Heart left ventricle (tissue), 16 donors: ENCODE measurements at regions not wholly inside any gene's neighbourhood (a gene's known extent, or its start where the extent isn't known, plus 50 kb on each side); places are given as distances from the start of the nearest gene placed in this dataset.

Experiments used
- ATAC-seq, 4 donors: fragments of 200-7000 bp; cut with Tn5 transposase; one replicate each; pipeline ENCODE4 v1.9.1; 2020 to 2022; ENCODE audit warnings: moderate library complexity in 4 of 4, mild to moderate bottlenecking in 3 of 4, moderate number of reproducible peaks in 1 of 4
- DNase-seq, 5 donors: peaks; one replicate each; pipeline ENCODE4 v3.0.0-alpha.2; 2020
- H3K27ac ChIP-seq, 12 donors: fragments of 200-600 bp; sonication (generic) in 4 of 12; one replicate each; pipeline versions ENCODE4 v1.5.0 to v1.8.0; 2016 to 2022; ENCODE audit warnings: mild to moderate bottlenecking in 2 of 12
- H3K27me3 ChIP-seq, 9 donors: fragments of 200-600 bp; sonication (generic) in 2 of 9; one replicate each; pipeline versions ENCODE4 v1.5.1 to v1.8.0; 2016 to 2022; ENCODE audit warnings: mild to moderate bottlenecking in 3 of 9
- H3K36me3 ChIP-seq, 9 donors: fragments of 200-600 bp; sonication (generic) in 2 of 9; one replicate each; pipeline versions ENCODE4 v1.5.0 to v1.8.0; 2018 to 2022; ENCODE audit warnings: mild to moderate bottlenecking in 2 of 9
- H3K4me1 ChIP-seq, 12 donors: fragments of 200-600 bp; sonication (generic) in 4 of 12; one replicate each; pipeline versions ENCODE4 v1.5.0 to v1.8.0; 2016 to 2022; ENCODE audit warnings: mild to moderate bottlenecking in 3 of 12
- H3K4me3 ChIP-seq, 12 donors: fragments of 200-600 bp; sonication (generic) in 4 of 12; one replicate each; pipeline versions ENCODE4 v1.5.0 to v1.8.0; 2017 to 2022; ENCODE audit warnings: mild to moderate bottlenecking in 9 of 12, moderate library complexity in 4 of 12
- H3K9me3 ChIP-seq, 12 donors: fragments of 200-600 bp; sonication (generic) in 4 of 12; one replicate each; pipeline versions ENCODE4 v1.5.0 to v1.8.0; 2016 to 2022; ENCODE audit warnings: mild to moderate bottlenecking in 1 of 12
- POLR2A ChIP-seq, 2 donors: fragments of 450-650 bp; IDR thresholded peaks; one replicate each; pipeline ENCODE4 v1.6.1; 2017; ENCODE audit warnings: antibody characterized with exemption in 2 of 2, mild to moderate bottlenecking in 2 of 2, moderate library complexity in 2 of 2
- WGBS, 4 donors: extraction: QIAGEN DNeasy Blood & Tissue Kit in 2 of 4; methylation state at CpG; one replicate each; pipeline versions ENCODE4 v1.1.5 to v1.1.7; 2013 to 2018; 5-methylcytosine and 5-hydroxymethylcytosine counted together
- intact Hi-C, 10 donors: fragments of 100-400 bp; cut with DNase I; formaldehyde crosslinking; loops; one replicate each; pipeline versions ENCODE4 v1.11.1 to v1.14.2; 2022
- TF ChIP-seq, protein P1 (sequence below), 12 donors: fragments of 200-600 bp; sonication (generic) in 4 of 12; IDR thresholded peaks; one replicate each; pipeline versions ENCODE4 v1.5.0 to v1.8.0; 2018 to 2022; ENCODE audit warnings: antibody characterized with exemption in 12 of 12, mild to moderate bottlenecking in 5 of 12
- donor health status: ischemic (EF 13 %, LVEDD 7.1; RV severe dilation, severe dysfunction).
- donor health status: healthy with polysubstance abuse.
- donor health status: DM: no; HTN: yes; CAD: no.
- donor health status: DM: no; HTN: no; CAD: no.
- donor health status: ischemic (EF 25% LVEDD 6.9; RV normal size, moderate dysfunction).
- donor health status: ischemic (EF 25% LVEDD 5.7; RV mildly dilated, moderate dysfunction).
- donor health status: healthy.
- donor health status: DM: yes; HTN: yes; CAD: no.
- donor health status: ischemic (EF 35%, LVEDD 5.7; RV mildly dilated, moderate dysfunction).
- donor health status: nonischemic (EF 11% LVEDD 7.7; RV severe dilation, severe dysfunction).
- donor health status: DM: yes; HTN: yes; CAD: no.
- donor health status: PGD.
- donor health status: ischemic (EF 29% LVEDD 5.4; RV normal size, mild dysfunction).
- donor health status: nonischemic (EF 23%, LVEDD 6.1; RV moderate dilation, normal function).

DNA sequence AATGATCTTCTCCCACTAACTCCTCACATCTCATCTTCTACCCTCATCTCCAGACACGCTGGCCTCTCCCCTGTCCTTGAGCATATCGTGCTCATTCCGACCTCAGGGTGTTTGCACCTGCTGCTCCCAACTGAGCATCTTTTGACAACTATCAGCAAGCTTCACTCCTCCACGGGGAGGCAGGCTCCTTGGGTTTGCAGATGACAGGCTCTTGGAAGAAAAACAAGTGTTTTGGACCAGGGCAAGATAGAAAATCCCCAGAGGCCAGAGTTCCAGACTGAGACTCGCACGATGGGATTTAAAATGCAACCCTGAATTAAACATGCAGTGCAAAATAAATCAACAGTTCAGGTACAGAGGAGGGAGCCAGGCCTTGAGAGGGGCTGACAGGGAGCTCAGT, 246.7 kb downstream of the PTPRU start:
- DNase-seq (no peak), ATAC-seq (no peak)
- intact Hi-C loops, result no loop called here
- H3K36me3 ChIP-seq, result no peaks in the 10 kb centered on the region
- no peak overlapping the region for H3K27ac ChIP-seq
- H3K4me1 ChIP-seq, result no peaks in the 10 kb centered on the region
- peaks cover 0 to 5% (median 0%) of the 10 kb centered on the region in 12 donors for H3K9me3 ChIP-seq
- no peak overlapping the region for H3K4me3 ChIP-seq
- 44 to 52% (median 45%) methylated on average over 6 of the region's 6 CpGs for WGBS, 4 donors
- TF ChIP-seq, protein P1, sequence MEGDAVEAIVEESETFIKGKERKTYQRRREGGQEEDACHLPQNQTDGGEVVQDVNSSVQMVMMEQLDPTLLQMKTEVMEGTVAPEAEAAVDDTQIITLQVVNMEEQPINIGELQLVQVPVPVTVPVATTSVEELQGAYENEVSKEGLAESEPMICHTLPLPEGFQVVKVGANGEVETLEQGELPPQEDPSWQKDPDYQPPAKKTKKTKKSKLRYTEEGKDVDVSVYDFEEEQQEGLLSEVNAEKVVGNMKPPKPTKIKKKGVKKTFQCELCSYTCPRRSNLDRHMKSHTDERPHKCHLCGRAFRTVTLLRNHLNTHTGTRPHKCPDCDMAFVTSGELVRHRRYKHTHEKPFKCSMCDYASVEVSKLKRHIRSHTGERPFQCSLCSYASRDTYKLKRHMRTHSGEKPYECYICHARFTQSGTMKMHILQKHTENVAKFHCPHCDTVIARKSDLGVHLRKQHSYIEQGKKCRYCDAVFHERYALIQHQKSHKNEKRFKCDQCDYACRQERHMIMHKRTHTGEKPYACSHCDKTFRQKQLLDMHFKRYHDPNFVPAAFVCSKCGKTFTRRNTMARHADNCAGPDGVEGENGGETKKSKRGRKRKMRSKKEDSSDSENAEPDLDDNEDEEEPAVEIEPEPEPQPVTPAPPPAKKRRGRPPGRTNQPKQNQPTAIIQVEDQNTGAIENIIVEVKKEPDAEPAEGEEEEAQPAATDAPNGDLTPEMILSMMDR (IDR thresholded peaks at IDR 0.05), result no peak
- TF ChIP-seq POLR2A (IDR thresholded peaks at IDR 0.05), result no peak
- peaks cover 6 to 60% (median 13%) of the 10 kb centered on the region in 9 donors for H3K27me3 ChIP-seq

DNA sequence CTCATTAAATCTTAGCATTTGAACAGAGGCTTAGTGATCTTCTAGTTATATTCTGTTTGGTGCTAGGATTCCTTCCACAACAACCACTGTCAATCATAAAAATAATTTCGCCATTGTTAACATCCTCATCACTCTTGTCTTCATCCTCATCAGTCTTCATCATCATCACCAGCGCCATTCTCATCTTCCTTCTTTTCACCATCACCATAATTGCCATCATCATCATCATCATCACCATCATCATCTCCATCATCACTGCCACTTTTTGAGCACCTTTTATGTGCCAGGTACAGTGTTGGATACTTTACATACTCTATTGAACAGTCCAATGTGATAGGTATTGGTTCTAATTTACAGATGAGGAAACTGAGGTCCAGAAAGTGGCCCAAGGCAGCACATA, 245.7 kb downstream of the PTPRU start:
- no peak for ATAC-seq
- intact Hi-C loops, result no loop called here
- no peaks in the 10 kb centered on the region for H3K36me3 ChIP-seq

DNA sequence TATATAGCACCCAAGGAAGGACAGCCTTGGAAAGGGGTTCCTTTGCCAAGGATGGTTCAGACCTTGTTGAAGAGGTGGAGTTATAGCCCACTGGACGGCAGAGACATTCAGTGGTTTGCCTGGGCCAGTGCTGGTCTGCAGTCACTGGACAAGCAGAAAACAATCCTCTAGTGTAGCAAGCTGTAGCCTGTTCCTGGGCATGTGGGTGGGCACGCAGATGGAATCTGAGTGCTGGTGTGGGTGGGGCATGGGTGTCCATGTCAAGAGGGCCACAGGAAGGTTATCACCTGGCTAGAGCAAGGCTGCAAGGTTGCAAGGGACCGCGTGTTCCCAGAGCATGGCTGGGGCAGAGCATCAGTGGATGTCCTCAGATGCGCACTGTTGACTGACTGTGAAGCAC, 244.7 kb downstream of the PTPRU start:
- peaks cover 0 to 5% (median 0%) of the 10 kb centered on the region in 12 donors for H3K9me3 ChIP-seq
- H3K27me3 ChIP-seq, result peaks cover 6 to 69% (median 23%) of the 10 kb centered on the region in 9 donors
- H3K4me3 ChIP-seq, result no peak overlapping the region
- H3K27ac ChIP-seq, result no peak overlapping the region
- intact Hi-C loops, result no loop called here
- DNase-seq (no peak), ATAC-seq (no peak)
- H3K36me3 ChIP-seq, result no peaks in the 10 kb centered on the region
- TF ChIP-seq, protein P1 (IDR thresholded peaks at IDR 0.05), result no peak
- TF ChIP-seq POLR2A (IDR thresholded peaks at IDR 0.05), result no peak
- no peaks in the 10 kb centered on the region for H3K4me1 ChIP-seq
- 64 to 71% (median 68%) methylated on average over 4 to 5 of the region's 5 CpGs for WGBS, 4 donors

More for the DNA sequence above, 245.7 kb downstream of the PTPRU start:
- H3K27me3 ChIP-seq, result peaks cover 6 to 65% (median 19%) of the 10 kb centered on the region in 9 donors
- no peak overlapping the region for H3K4me3 ChIP-seq
- TF ChIP-seq, protein P1 (IDR thresholded peaks at IDR 0.05), result no peak
- no peak for TF ChIP-seq POLR2A (IDR thresholded peaks at IDR 0.05)
- H3K9me3 ChIP-seq, result peaks cover 0 to 5% (median 0%) of the 10 kb centered on the region in 12 donors
- H3K27ac ChIP-seq, result no peak overlapping the region
- H3K4me1 ChIP-seq, result no peaks in the 10 kb centered on the region
- DNase-seq, result no peak
- WGBS, 4 donors, result 77 to 87% (median 81%) methylated on average over 2 of the region's 2 CpGs

DNA sequence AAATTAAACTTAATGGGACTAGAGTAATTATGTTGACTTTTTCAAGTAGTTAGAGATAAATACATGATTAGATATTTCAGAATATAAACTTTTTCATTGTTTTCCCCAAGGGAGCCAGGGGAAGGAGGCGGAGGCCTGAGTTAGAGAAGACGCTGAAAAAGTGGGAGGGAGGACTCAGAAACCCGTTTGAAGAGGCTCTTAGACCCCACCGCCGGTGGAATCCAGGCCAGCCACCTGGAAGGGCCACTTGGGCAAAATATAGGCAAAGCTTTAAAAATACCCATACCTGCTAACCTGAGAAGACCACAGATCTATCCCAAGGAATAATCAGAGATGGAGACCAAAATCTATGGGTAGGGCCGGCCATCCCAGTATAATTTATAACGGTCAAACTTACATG, 242.6 kb downstream of the PTPRU start:
- TF ChIP-seq, protein P1 (IDR thresholded peaks at IDR 0.05), result no peak
- TF ChIP-seq POLR2A (IDR thresholded peaks at IDR 0.05), result no peak
- H3K9me3 ChIP-seq, result peaks cover 0 to 5% (median 0%) of the 10 kb centered on the region in 12 donors
- intact Hi-C loops, result no loop called here
- no peak overlapping the region for H3K27ac ChIP-seq
- 31 to 37% (median 35%) methylated on average over 7 of the region's 7 CpGs for WGBS, 4 donors
- no peaks in the 10 kb centered on the region for H3K4me1 ChIP-seq
- H3K36me3 ChIP-seq, result no peaks in the 10 kb centered on the region
- H3K27me3 ChIP-seq, result peaks cover 6 to 61% (median 25%) of the 10 kb centered on the region in 9 donors
- ATAC-seq, result no peak
- no peak for DNase-seq
- H3K4me3 ChIP-seq, result no peak overlapping the region
